Sigmoid colon (tissue), 4 donors: ENCODE measurements at regions not wholly inside any gene's neighbourhood (a gene's known extent, or its start where the extent isn't known, plus 50 kb on each side); places are given as distances from the start of the nearest gene placed in this dataset.

Source experiments
- EP300 ChIP-seq, 4 donors: sonication (generic); formaldehyde crosslinking; IDR thresholded peaks; one replicate each; pipeline ENCODE4 v1.6.1; 2017; ENCODE audit warnings: antibody characterized with exemption in 4 of 4
- POLR2A ChIP-seq, 2 donors: fragments of 450-650 bp; IDR thresholded peaks; one replicate each; pipeline ENCODE4 v1.6.1; 2016; ENCODE audit warnings: antibody characterized with exemption in 2 of 2, mild to moderate bottlenecking in 2 of 2, moderate library complexity in 2 of 2
- POLR2AphosphoS5 ChIP-seq, 4 donors: sonication (generic); formaldehyde crosslinking; IDR thresholded peaks; one replicate each; pipeline ENCODE4 v1.6.1; 2017; ENCODE audit warnings: antibody characterized with exemption in 4 of 4
- TF ChIP-seq, protein P1 (sequence below), 4 experiments: fragments of 450-650 bp in 3 of 4; fragments of 200-600 bp in 1 of 4; IDR thresholded peaks; one replicate each; pipeline ENCODE4 v1.5.1; 2016 to 2019; ENCODE audit warnings: antibody characterized with exemption in 4 of 4, mild to moderate bottlenecking in 3 of 4, moderate library complexity in 2 of 4

DNA sequence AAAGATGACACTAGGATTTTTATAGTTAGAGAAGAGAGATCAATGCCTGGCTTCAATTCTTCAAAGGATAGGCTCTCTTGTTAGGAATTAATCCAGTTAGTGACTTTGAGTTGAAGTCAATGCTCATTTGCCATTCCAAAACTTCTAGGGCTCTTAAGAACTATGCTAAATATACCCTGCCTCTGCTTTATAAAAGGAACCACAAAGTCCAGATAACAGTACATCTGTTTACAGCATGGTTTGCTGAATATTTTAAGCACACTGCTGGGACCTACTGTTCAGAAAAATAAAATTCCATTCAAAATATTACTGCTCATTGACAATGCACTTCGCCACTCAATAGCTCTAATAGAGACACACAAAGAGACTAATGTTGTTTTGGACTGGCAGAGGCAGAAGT lies 786.6 kb upstream of the DPPA4 start:
- TF ChIP-seq, protein P1, sequence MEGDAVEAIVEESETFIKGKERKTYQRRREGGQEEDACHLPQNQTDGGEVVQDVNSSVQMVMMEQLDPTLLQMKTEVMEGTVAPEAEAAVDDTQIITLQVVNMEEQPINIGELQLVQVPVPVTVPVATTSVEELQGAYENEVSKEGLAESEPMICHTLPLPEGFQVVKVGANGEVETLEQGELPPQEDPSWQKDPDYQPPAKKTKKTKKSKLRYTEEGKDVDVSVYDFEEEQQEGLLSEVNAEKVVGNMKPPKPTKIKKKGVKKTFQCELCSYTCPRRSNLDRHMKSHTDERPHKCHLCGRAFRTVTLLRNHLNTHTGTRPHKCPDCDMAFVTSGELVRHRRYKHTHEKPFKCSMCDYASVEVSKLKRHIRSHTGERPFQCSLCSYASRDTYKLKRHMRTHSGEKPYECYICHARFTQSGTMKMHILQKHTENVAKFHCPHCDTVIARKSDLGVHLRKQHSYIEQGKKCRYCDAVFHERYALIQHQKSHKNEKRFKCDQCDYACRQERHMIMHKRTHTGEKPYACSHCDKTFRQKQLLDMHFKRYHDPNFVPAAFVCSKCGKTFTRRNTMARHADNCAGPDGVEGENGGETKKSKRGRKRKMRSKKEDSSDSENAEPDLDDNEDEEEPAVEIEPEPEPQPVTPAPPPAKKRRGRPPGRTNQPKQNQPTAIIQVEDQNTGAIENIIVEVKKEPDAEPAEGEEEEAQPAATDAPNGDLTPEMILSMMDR (IDR thresholded peaks at IDR 0.05) = no peak
- no peak for TF ChIP-seq POLR2A (IDR thresholded peaks at IDR 0.05)
- TF ChIP-seq EP300 (IDR thresholded peaks at IDR 0.05) = no peak
- TF ChIP-seq POLR2AphosphoS5 (IDR thresholded peaks at IDR 0.05) = no peak
